ENCODE measurements at regions not wholly inside any gene's neighbourhood (a gene's known extent, or its start where the extent isn't known, plus 50 kb on each side); places are given as distances from the start of the nearest gene placed in this dataset.

GRCh38 chr21:35145626-35146233, 96.6 kb upstream of the RUNX1 start:
- no peak for DNase-seq (ENCODE audit: low read depth in 2 of 2)

GRCh38 chr21:35144978-35145377, 95.9 kb upstream of the RUNX1 start:
- no peak for DNase-seq (ENCODE audit: low read depth in 2 of 2)

GRCh38 chr21:35142036-35142815, 93.1 kb upstream of the RUNX1 start:
- DNase-seq (ENCODE audit: low read depth in 2 of 2), result no peak

GRCh38 chr21:35139382-35139715, 90.2 kb upstream of the RUNX1 start:
- no peak for DNase-seq (ENCODE audit: low read depth in 2 of 2)

GRCh38 chr21:35138665-35139381, 89.7 kb upstream of the RUNX1 start:
- DNase-seq (ENCODE audit: low read depth in 2 of 2), result peak in 1 of 2 donors; percentile 2

- DNase-seq (ENCODE audit: low read depth in 2 of 2), result peak in 1 of 2 donors; percentile 20
These were observed 87.6 kb upstream of the RUNX1 start for GRCh38 chr21:35136586-35137219.

GRCh38 chr21:35136106-35136505, 87.0 kb upstream of the RUNX1 start:
- DNase-seq (ENCODE audit: low read depth in 2 of 2), result no peak

GRCh38 chr21:35135481-35135880, 86.4 kb upstream of the RUNX1 start:
- DNase-seq (ENCODE audit: low read depth in 2 of 2), result no peak

- DNase-seq (ENCODE audit: low read depth in 2 of 2), result no peak
These were observed 85.2 kb upstream of the RUNX1 start for GRCh38 chr21:35134309-35134708.

GRCh38 chr21:35128536-35128935, 79.4 kb upstream of the RUNX1 start:
- DNase-seq (ENCODE audit: low read depth in 2 of 2), result no peak

- no peak for DNase-seq (ENCODE audit: low read depth in 2 of 2)
These were observed 78.7 kb upstream of the RUNX1 start for GRCh38 chr21:35127851-35128250.

GRCh38 chr21:35127026-35127425, 77.9 kb upstream of the RUNX1 start:
- no peak for DNase-seq (ENCODE audit: low read depth in 2 of 2)

GRCh38 chr21:35120631-35121180, 71.6 kb upstream of the RUNX1 start:
- no peak for DNase-seq (ENCODE audit: low read depth in 2 of 2)

GRCh38 chr21:35119501-35120047, 70.5 kb upstream of the RUNX1 start:
- DNase-seq (ENCODE audit: low read depth in 2 of 2), result no peak

GRCh38 chr21:35116777-35117176, 67.7 kb upstream of the RUNX1 start:
- no peak for DNase-seq (ENCODE audit: low read depth in 2 of 2)

GRCh38 chr21:35113064-35113463, 64.0 kb upstream of the RUNX1 start:
- no peak for DNase-seq (ENCODE audit: low read depth in 2 of 2)

GRCh38 chr21:35111321-35111930, 62.3 kb upstream of the RUNX1 start:
- no peak for DNase-seq (ENCODE audit: low read depth in 2 of 2)

- DNase-seq (ENCODE audit: low read depth in 2 of 2), result no peak
These were observed 59.8 kb upstream of the RUNX1 start for GRCh38 chr21:35108887-35109286.

- DNase-seq (ENCODE audit: low read depth in 2 of 2), result no peak
These were observed 58.4 kb upstream of the RUNX1 start for GRCh38 chr21:35107520-35107919.

- peak in 1 of 2 donors; percentile 2 for DNase-seq (ENCODE audit: low read depth in 2 of 2)
These were observed 57.2 kb upstream of the RUNX1 start for GRCh38 chr21:35106246-35106835.
